GM18867 (cell line): ENCODE measurements at regions not wholly inside any gene's neighbourhood (a gene's known extent, or its start where the extent isn't known, plus 50 kb on each side); places are given as distances from the start of the nearest gene placed in this dataset.
A peak's percentile ranks its signal among the peaks of the same experiment; 100 is the strongest.

Experiments used
- ATAC-seq: cut with Tn5 transposase; IDR thresholded peaks from one replicate; pipeline ENCODE4 v1.9.1; 2021; ENCODE audit warnings: mild to moderate bottlenecking, moderate library complexity; ENCODE audit not compliant: unreplicated experiment

GRCh38 chr11:15650105-15650938 is 535.6 kb downstream of the INSC start:
- peak; percentile 99 for ATAC-seq

GRCh38 chr11:15651033-15651432 is 536.3 kb downstream of the INSC start:
- no peak for ATAC-seq

- no peak for ATAC-seq
Observed at GRCh38 chr11:15651816-15652215, 537.1 kb downstream of the INSC start.

- ATAC-seq = no peak
Observed at GRCh38 chr11:15653191-15653710, 538.5 kb downstream of the INSC start.

GRCh38 chr11:15654451-15654850 is 539.7 kb downstream of the INSC start:
- no peak for ATAC-seq

GRCh38 chr11:15655552-15655951 is 540.8 kb downstream of the INSC start:
- no peak for ATAC-seq

- ATAC-seq = no peak
Observed at GRCh38 chr11:15657264-15657663, 542.5 kb downstream of the INSC start.

GRCh38 chr11:15660496-15660895 is 545.8 kb downstream of the INSC start:
- no peak for ATAC-seq

GRCh38 chr11:15662285-15662684 is 547.6 kb downstream of the INSC start:
- ATAC-seq = no peak

GRCh38 chr11:15663777-15664218 is 549.1 kb downstream of the INSC start:
- no peak for ATAC-seq

- ATAC-seq = no peak
Observed at GRCh38 chr11:15665368-15665871, 550.7 kb downstream of the INSC start.

- no peak for ATAC-seq
Observed at GRCh38 chr11:15667127-15667725, 552.5 kb downstream of the INSC start.

- no peak for ATAC-seq
Observed at GRCh38 chr11:15668718-15669117, 554.0 kb downstream of the INSC start.

- ATAC-seq = no peak
Observed at GRCh38 chr11:15670520-15671070, 555.9 kb downstream of the INSC start.

GRCh38 chr11:15671216-15671615 is 556.5 kb downstream of the INSC start:
- ATAC-seq = no peak

GRCh38 chr11:15672825-15673224 is 558.1 kb downstream of the INSC start:
- ATAC-seq = no peak

- ATAC-seq = no peak
Observed at GRCh38 chr11:15673408-15673831, 558.7 kb downstream of the INSC start.

GRCh38 chr11:15674756-15675155 is 560.0 kb downstream of the INSC start:
- no peak for ATAC-seq

- no peak for ATAC-seq
Observed at GRCh38 chr11:15675683-15676082, 561.0 kb downstream of the INSC start.

GRCh38 chr11:15677181-15677580 is 562.5 kb downstream of the INSC start:
- ATAC-seq = no peak

GRCh38 chr11:15683528-15683927 is 568.8 kb downstream of the INSC start:
- ATAC-seq = no peak

GRCh38 chr11:15685306-15685705 is 570.6 kb downstream of the INSC start:
- no peak for ATAC-seq
